GM12892 (cell line): ENCODE measurements at regions not wholly inside any gene's neighbourhood (a gene's known extent, or its start where the extent isn't known, plus 50 kb on each side); places are given as distances from the start of the nearest gene placed in this dataset.

Source experiments
- DNase-seq: peaks from one replicate; pipeline ENCODE4 v3.0.0; 2011; ENCODE audit not compliant: insufficient read length
- FAIRE-seq: peaks from 2 replicates; lab custom pipeline; 2011; peaks lifted over from hg19 to GRCh38; lab: Jason Lieb, UNC
- POLR2A ChIP-seq: IDR thresholded peaks from 2 replicates; pipeline ENCODE4 v1.6.1; 2011; ENCODE audit warnings: low read depth, low read length, control low read depth
- POLR2AphosphoS5 ChIP-seq: IDR thresholded peaks from 2 replicates; pipeline ENCODE4 v1.6.1; 2011; ENCODE audit warnings: low read depth, low read length, control low read depth
- TAF1 ChIP-seq: IDR thresholded peaks from 2 replicates; pipeline ENCODE4 v1.6.1; 2011; ENCODE audit warnings: low read depth, mild to moderate bottlenecking, control low read depth, low read length, borderline replicate concordance

- TF ChIP-seq POLR2AphosphoS5 (no peak), TAF1 (no peak), POLR2A (no peak)
- DNase-seq: no peak
- no peak for FAIRE-seq
Measured at GRCh38 chr2:380772-381171, 92.9 kb upstream of the ALKAL2 start.

- TF ChIP-seq POLR2AphosphoS5 (no peak), TAF1 (no peak), POLR2A (no peak)
- FAIRE-seq (no peak), DNase-seq (no peak)
Measured at GRCh38 chr2:380221-380620, 92.3 kb upstream of the ALKAL2 start.

- DNase-seq: no peak
- FAIRE-seq: no peak
- TF ChIP-seq TAF1: no peak
- TF ChIP-seq POLR2A: no peak
- no peak for TF ChIP-seq POLR2AphosphoS5
Measured at GRCh38 chr2:379778-380177, 91.9 kb upstream of the ALKAL2 start.

GRCh38 chr2:378364-378763, 90.5 kb upstream of the ALKAL2 start:
- DNase-seq: no peak
- FAIRE-seq: no peak
- TF ChIP-seq POLR2A: no peak
- TF ChIP-seq TAF1: no peak
- TF ChIP-seq POLR2AphosphoS5: no peak

GRCh38 chr2:377414-377813, 89.5 kb upstream of the ALKAL2 start:
- DNase-seq (no peak), FAIRE-seq (no peak)
- no peak for TF ChIP-seq POLR2A
- no peak for TF ChIP-seq POLR2AphosphoS5
- TF ChIP-seq TAF1: no peak

- DNase-seq (no peak), FAIRE-seq (no peak)
- no peak for TF ChIP-seq POLR2A
- no peak for TF ChIP-seq POLR2AphosphoS5
- TF ChIP-seq TAF1: no peak
Measured at GRCh38 chr2:375956-376307, 88.0 kb upstream of the ALKAL2 start.

GRCh38 chr2:375270-375955, 87.5 kb upstream of the ALKAL2 start:
- DNase-seq: no peak
- TF ChIP-seq POLR2AphosphoS5: no peak
- no peak for FAIRE-seq

GRCh38 chr2:368386-368785, 80.5 kb upstream of the ALKAL2 start:
- TF ChIP-seq POLR2AphosphoS5: no peak
- TF ChIP-seq TAF1: no peak
- no peak for TF ChIP-seq POLR2A
- FAIRE-seq (no peak), DNase-seq (no peak)

- FAIRE-seq (no peak), DNase-seq (no peak)
- no peak for TF ChIP-seq POLR2A
- TF ChIP-seq POLR2AphosphoS5: no peak
- TF ChIP-seq TAF1: no peak
Measured at GRCh38 chr2:367246-367645, 79.4 kb upstream of the ALKAL2 start.

GRCh38 chr2:366706-367105, 78.8 kb upstream of the ALKAL2 start:
- no peak for TF ChIP-seq POLR2A
- TF ChIP-seq TAF1: no peak
- no peak for FAIRE-seq
- no peak for DNase-seq

- TF ChIP-seq POLR2A (no peak), TAF1 (no peak), POLR2AphosphoS5 (no peak)
- no peak for DNase-seq
- no peak for FAIRE-seq
Measured at GRCh38 chr2:365367-366275, 77.7 kb upstream of the ALKAL2 start.

- FAIRE-seq (no peak), DNase-seq (no peak)
- TF ChIP-seq POLR2A: no peak
- no peak for TF ChIP-seq POLR2AphosphoS5
- no peak for TF ChIP-seq TAF1
Measured at GRCh38 chr2:363824-364470, 76.1 kb upstream of the ALKAL2 start.
